H1 (cell line): ENCODE measurements at regions not wholly inside any gene's neighbourhood (a gene's known extent, or its start where the extent isn't known, plus 50 kb on each side); places are given as distances from the start of the nearest gene placed in this dataset.

ENCODE experiments used
- CTCF ChIA-PET: fragments of 300-600 bp; sonication (Branson Sonifier 250); formaldehyde crosslinking; loops from one replicate; lab custom pipeline; 2021; ENCODE audit not compliant: partially characterized antibody; lab: Charles Lee
- POLR2A ChIA-PET: fragments of 300-600 bp; sonication (Branson Sonifier 250); formaldehyde crosslinking; loops from one replicate; lab custom pipeline; 2021; ENCODE audit warnings: inconsistent platforms; ENCODE audit not compliant: partially characterized antibody; lab: Charles Lee
- DNase-seq, 2 experiments: peaks; one replicate each; pipeline versions ENCODE4 v3.0.0 to v3.0.0-alpha.2; 2010 to 2022; ENCODE audit warnings: low spot score in 2 of 2, low read depth in 1 of 2, mixed read lengths in 1 of 2
- FAIRE-seq: peaks from 2 replicates; lab custom pipeline; 2011; peaks lifted over from hg19 to GRCh38; lab: Jason Lieb, UNC
- H2AFZ ChIP-seq: 2 replicates; pipeline ENCODE4 v1.8.1; 2012; ENCODE audit warnings: low read length, inconsistent platforms
- H2AK5ac ChIP-seq: 2 replicates; pipeline ENCODE4 v1.6.1; 2013; ENCODE audit warnings: low read depth, low read length
- H2BK120ac ChIP-seq: replicated peaks from 2 replicates; pipeline ENCODE3; 2013; ENCODE audit warnings: low read depth, low read length, inconsistent platforms
- H2BK12ac ChIP-seq: 2 replicates; pipeline ENCODE4 v1.6.1; 2013; ENCODE audit warnings: low read depth, low read length
- H2BK15ac ChIP-seq: 2 replicates; pipeline ENCODE4 v1.6.1; 2013; ENCODE audit warnings: low read length
- H2BK20ac ChIP-seq: 2 replicates; pipeline ENCODE4 v1.6.1; 2013; ENCODE audit warnings: low read length
- H2BK5ac ChIP-seq: 2 replicates; pipeline ENCODE4 v1.6.1; 2013; ENCODE audit warnings: low read depth, low read length
- H3K14ac ChIP-seq: 2 replicates; pipeline ENCODE4 v1.6.1; 2013; ENCODE audit warnings: inconsistent platforms; ENCODE audit not compliant: insufficient read length
- H3K18ac ChIP-seq: 2 replicates; pipeline ENCODE4 v1.6.1; 2013; ENCODE audit warnings: low read length; ENCODE audit errors: extremely low read depth
- H3K23ac ChIP-seq: 2 replicates; pipeline ENCODE4 v1.6.1; 2013; ENCODE audit warnings: inconsistent platforms; ENCODE audit not compliant: insufficient read length
- H3K23me2 ChIP-seq: 2 replicates; pipeline ENCODE4 v1.6.1; 2013; ENCODE audit warnings: low read depth, low read length
- H3K27ac ChIP-seq: 2 replicates; pipeline ENCODE4 v1.6.1; 2011; ENCODE audit warnings: low read depth, low read length, inconsistent platforms
- H3K27me3 ChIP-seq, 4 experiments: replicated peaks in 1 of 4; 1 replicate in 1 of 4; 2 replicates in 3 of 4; pipeline versions ENCODE4 v1.6.1 to v1.8.1; 2011 to 2013; ENCODE audit warnings: low read length in 3 of 4, mild to moderate bottlenecking in 3 of 4, inconsistent platforms in 2 of 4, mixed read lengths in 2 of 4, moderate library complexity in 1 of 4; ENCODE audit not compliant: control insufficient read depth in 3 of 4, insufficient read depth in 3 of 4; ENCODE audit errors: extremely low read depth in 1 of 4
- H3K36me3 ChIP-seq, 4 experiments: 2 replicates each; pipeline versions ENCODE4 v1.6.1 to v1.8.1; 2011 to 2013; ENCODE audit warnings: mild to moderate bottlenecking in 4 of 4, low read length in 3 of 4, moderate library complexity in 2 of 4, control low read depth in 1 of 4, inconsistent platforms in 1 of 4; ENCODE audit not compliant: insufficient read depth in 4 of 4, control insufficient read depth in 2 of 4
- H3K4ac ChIP-seq: replicated peaks from 2 replicates; pipeline ENCODE3; 2013; ENCODE audit warnings: low read length, low read depth, mixed read lengths, inconsistent platforms; ENCODE audit not compliant: insufficient read length
- H3K4me1 ChIP-seq, 4 experiments: replicated peaks in 1 of 4; 1 replicate in 1 of 4; 2 replicates in 3 of 4; pipeline versions ENCODE4 v1.6.1 to v1.8.1; 2011 to 2013; ENCODE audit warnings: low read length in 3 of 4, inconsistent platforms in 2 of 4, mixed read lengths in 1 of 4; ENCODE audit not compliant: insufficient read depth in 4 of 4, control insufficient read depth in 3 of 4
- H3K4me2 ChIP-seq, 2 experiments: 2 replicates each; pipeline versions ENCODE4 v1.6.1 to v1.8.1; 2011 to 2013; ENCODE audit warnings: low read depth in 2 of 2, low read length in 2 of 2, control low read depth in 1 of 2, inconsistent platforms in 1 of 2, mild to moderate bottlenecking in 1 of 2; ENCODE audit not compliant: insufficient read depth in 1 of 2
- H3K4me3 ChIP-seq, 4 experiments: fragments of 200-600, 300-600 bp in 1 of 4; sonication (generic), shearing (Covaris generic), sonication (Bioruptor Twin) in 1 of 4; 2 replicates each; pipeline versions ENCODE4 v1.5.1 to v1.8.1; 2011 to 2016; ENCODE audit warnings: low read length in 4 of 4, low read depth in 3 of 4, control low read depth in 2 of 4, inconsistent platforms in 2 of 4, mild to moderate bottlenecking in 2 of 4, mixed read lengths in 1 of 4, moderate library complexity in 1 of 4; ENCODE audit not compliant: insufficient read depth in 2 of 4; ENCODE audit errors: extremely low read depth in 1 of 4
- H3K56ac ChIP-seq: replicated peaks from 2 replicates; pipeline ENCODE3; 2013; ENCODE audit warnings: low read depth, mild to moderate bottlenecking, mixed read lengths, low read length, inconsistent platforms; ENCODE audit not compliant: insufficient read length
- H3K79me1 ChIP-seq: 2 replicates; pipeline ENCODE4 v1.6.1; 2013; ENCODE audit warnings: low read depth, low read length, control low read depth
- H3K79me2 ChIP-seq, 2 experiments: 2 replicates each; pipeline versions ENCODE4 v1.6.1 to v1.8.1; 2012 to 2013; ENCODE audit warnings: low read length in 2 of 2, mild to moderate bottlenecking in 2 of 2, inconsistent platforms in 1 of 2; ENCODE audit not compliant: insufficient read depth in 2 of 2, control insufficient read depth in 1 of 2
- H3K9ac ChIP-seq, 4 experiments: replicated peaks in 1 of 4; 1 replicate in 1 of 4; 2 replicates in 3 of 4; pipeline versions ENCODE4 v1.6.1 to v1.8.1; 2011 to 2013; ENCODE audit warnings: low read depth in 3 of 4, low read length in 3 of 4, control low read depth in 2 of 4, mild to moderate bottlenecking in 2 of 4, moderate library complexity in 2 of 4, inconsistent platforms in 1 of 4; ENCODE audit errors: extremely low read depth in 1 of 4
- H3K9me3 ChIP-seq, 2 experiments: 2 replicates each; pipeline versions ENCODE4 v1.6.1 to v1.8.1; 2012 to 2013; ENCODE audit warnings: mild to moderate bottlenecking in 2 of 2, moderate library complexity in 2 of 2, control low read depth in 1 of 2, inconsistent platforms in 1 of 2, low read depth in 1 of 2, low read length in 1 of 2, mixed read lengths in 1 of 2; ENCODE audit not compliant: insufficient read depth in 2 of 2
- H4K20me1 ChIP-seq, 2 experiments: replicated peaks in 1 of 2; 2 replicates each; pipeline versions ENCODE3 to v1.8.1; 2011 to 2013; ENCODE audit warnings: inconsistent platforms in 2 of 2, low read length in 2 of 2, mild to moderate bottlenecking in 1 of 2; ENCODE audit not compliant: insufficient read depth in 2 of 2, control insufficient read depth in 1 of 2
- H4K5ac ChIP-seq: 2 replicates; pipeline ENCODE4 v1.6.1; 2013; ENCODE audit warnings: low read length, low read depth, mixed read lengths, inconsistent platforms; ENCODE audit not compliant: insufficient read length
- H4K8ac ChIP-seq: 2 replicates; pipeline ENCODE4 v1.8.0; 2013; ENCODE audit warnings: mild to moderate bottlenecking, moderate library complexity, low read length, inconsistent platforms; ENCODE audit not compliant: insufficient read depth; ENCODE audit errors: extremely low read depth
- H4K91ac ChIP-seq: replicated peaks from 2 replicates; pipeline ENCODE3; 2013; ENCODE audit warnings: low read length, mixed read lengths, inconsistent platforms; ENCODE audit not compliant: insufficient read length
- CBX8 ChIP-seq: fragments of 300-800, 300-1000 bp; sonication (generic); IDR thresholded peaks from 2 replicates; pipeline ENCODE4 v1.7.1; 2016; ENCODE audit warnings: low read depth, low read length, borderline replicate concordance
- NANOG ChIP-seq: IDR thresholded peaks from 2 replicates; pipeline ENCODE4 v1.6.1; 2011; ENCODE audit warnings: low read length, low read depth, mild to moderate bottlenecking, inconsistent platforms; ENCODE audit not compliant: insufficient read depth, poor library complexity, severe bottlenecking
- WGBS, 2 experiments: shearing (Covaris generic) in 1 of 2; methylation state at CpG; one replicate each; pipeline versions ENCODE4 v1.1.6 to v1.1.7; 2013 to 2015; ENCODE audit warnings: low lambda C conversion rate in 2 of 2, mixed read lengths in 2 of 2, inconsistent platforms in 1 of 2, low coverage in 1 of 2, missing lambda C conversion rate in 1 of 2; ENCODE audit not compliant: insufficient replicate concordance in 2 of 2, insufficient coverage in 1 of 2, insufficient read length in 1 of 2; ENCODE audit errors: extremely low coverage in 1 of 2, missing lambda C conversion rate in 1 of 2; 5-methylcytosine and 5-hydroxymethylcytosine counted together

DNA sequence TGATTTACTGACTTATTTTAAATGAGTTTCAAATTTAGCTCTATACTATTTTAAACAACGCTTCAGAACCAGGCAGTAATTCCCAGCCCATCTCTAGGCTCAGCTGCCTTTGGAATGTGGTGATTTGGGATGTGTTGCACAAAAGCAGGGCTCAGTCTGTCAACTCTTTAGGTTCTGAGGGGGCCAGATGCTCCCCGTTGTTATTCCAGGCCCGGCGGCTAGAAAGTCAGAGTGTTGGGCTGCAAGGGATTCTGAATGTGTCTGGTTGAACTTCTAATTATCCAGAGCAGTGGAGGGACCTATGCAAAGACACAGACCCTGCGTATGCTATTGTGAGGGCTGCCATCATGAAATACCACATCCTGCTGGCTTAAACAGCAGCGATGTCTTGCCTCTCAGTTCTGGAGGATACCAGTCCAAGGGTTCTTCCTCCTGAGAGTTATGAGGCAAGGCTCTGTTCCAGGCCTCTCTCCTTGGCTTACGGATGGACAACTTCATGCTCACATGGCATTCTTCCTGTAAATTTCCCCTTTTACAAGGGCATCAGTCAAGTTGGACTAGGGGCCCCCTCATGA lies 123.2 kb upstream of the TRIM2 start:
- Histone ChIP-seq H3K4me2 (no peak overlapping the region), H3K79me1 (no peaks in the 10 kb centered on the region), H2BK5ac (no peak overlapping the region; the same call in 1 of the 2 replicates), H3K79me2 (no peaks in the 10 kb centered on the region), H3K18ac (no peak overlapping the region), H3K27ac (no peak overlapping the region), H2BK15ac (no peak overlapping the region; the same call in 1 of the 2 replicates), H3K4me3 (no peak overlapping the region), H3K56ac (no peak overlapping the region), H3K23me2 (no peaks in the 10 kb centered on the region), H3K4ac (no peak overlapping the region), H4K8ac (no peak overlapping the region), H4K91ac (no peak overlapping the region), H3K36me3 (no peaks in the 10 kb centered on the region), H3K9me3 (no peaks in the 10 kb centered on the region), H4K20me1 (no peaks in the 10 kb centered on the region), H3K27me3 (peaks cover 0 to 7% (median 2%) of the 10 kb centered on the region in 4 experiments; a peak in 2 of 7 replicates), H2BK120ac (no peak overlapping the region), H2BK12ac (no peak overlapping the region; the same call in 1 of the 2 replicates), H3K9ac (no peak overlapping the region), H3K4me1 (peaks cover 3 to 21% (median 11%) of the 10 kb centered on the region in 4 experiments; a peak in 6 of 7 replicates), H2BK20ac (no peak overlapping the region), H3K23ac (no peak overlapping the region), H2AFZ (no peak overlapping the region), H2AK5ac (no peak overlapping the region), H4K5ac (no peak overlapping the region), H3K14ac (no peak overlapping the region)
- ChIA-PET CTCF (interaction anchor here (0.8 to 5.3 kb wide), 9 partner anchors 9 to 672 kb away, joined by 3 to 82 read pairs (median 4); no protein-coding TSS in a partner anchor), POLR2A (interaction anchor here (0.7 kb wide), 1 partner anchor 1106 kb away, joined by 3 read pairs; no protein-coding TSS in a partner anchor)
- DNase-seq (no peak), FAIRE-seq (no peak)
- 81% methylated on average over 7 of the region's 7 CpGs; no CpG with 5 or more reads in 1 of the 2 experiments for WGBS, 2 experiments
- no peak for TF ChIP-seq CBX8
- no peak for TF ChIP-seq NANOG
